Umbilical cord (tissue), 1 donor: ENCODE measurements at regions not wholly inside any gene's neighbourhood (a gene's known extent, or its start where the extent isn't known, plus 50 kb on each side); places are given as distances from the start of the nearest gene placed in this dataset.
A peak's percentile ranks its signal among the peaks of the same experiment; 100 is the strongest.

Experiments used
- DNase-seq: peaks from one replicate; pipeline ENCODE4 v3.0.0-alpha.2; 2015; ENCODE audit warnings: low spot score

- DNase-seq: no peak
These were observed 127.0 kb downstream of the PRELID2 start for GRCh38 chr5:145708169-145708568.

GRCh38 chr5:145704724-145705123 lies 130.4 kb downstream of the PRELID2 start:
- no peak for DNase-seq

- no peak for DNase-seq
These were observed 131.3 kb downstream of the PRELID2 start for GRCh38 chr5:145703856-145704255.

- no peak for DNase-seq
These were observed 133.7 kb downstream of the PRELID2 start for GRCh38 chr5:145701404-145701803.

- no peak for DNase-seq
These were observed 135.3 kb downstream of the PRELID2 start for GRCh38 chr5:145699846-145700245.

GRCh38 chr5:145697251-145697990 lies 137.7 kb downstream of the PRELID2 start:
- peak; percentile 66 for DNase-seq

GRCh38 chr5:145689235-145689634 lies 145.9 kb downstream of the PRELID2 start:
- peak; percentile 33 for DNase-seq

GRCh38 chr5:145687943-145688342 lies 147.2 kb downstream of the PRELID2 start:
- DNase-seq: no peak

GRCh38 chr5:145685417-145685816 lies 149.7 kb downstream of the PRELID2 start:
- no peak for DNase-seq

GRCh38 chr5:145683431-145683830 lies 151.7 kb downstream of the PRELID2 start:
- no peak for DNase-seq

GRCh38 chr5:145682197-145682899 lies 152.8 kb downstream of the PRELID2 start:
- DNase-seq: no peak

- DNase-seq: peak; percentile 52
These were observed 153.5 kb downstream of the PRELID2 start for GRCh38 chr5:145681686-145682085.

GRCh38 chr5:145681216-145681615 lies 153.9 kb downstream of the PRELID2 start:
- no peak for DNase-seq

- DNase-seq: peak; percentile 80
These were observed 154.4 kb downstream of the PRELID2 start for GRCh38 chr5:145680767-145681166.

GRCh38 chr5:145680169-145680568 lies 155.0 kb downstream of the PRELID2 start:
- DNase-seq: no peak

- no peak for DNase-seq
These were observed 156.9 kb downstream of the PRELID2 start for GRCh38 chr5:145678255-145678654.

GRCh38 chr5:145673786-145674185 lies 161.4 kb downstream of the PRELID2 start:
- no peak for DNase-seq

GRCh38 chr5:145668714-145669113 lies 166.4 kb downstream of the PRELID2 start:
- DNase-seq: no peak

- no peak for DNase-seq
These were observed 167.4 kb downstream of the PRELID2 start for GRCh38 chr5:145667742-145668141.

- DNase-seq: no peak
These were observed 168.6 kb downstream of the PRELID2 start for GRCh38 chr5:145666591-145666990.

GRCh38 chr5:145661737-145662485 lies 173.2 kb downstream of the PRELID2 start:
- peak; percentile 67 for DNase-seq

- DNase-seq: peak; percentile 62
These were observed 174.1 kb downstream of the PRELID2 start for GRCh38 chr5:145660897-145661640.
